MM.1S (cell line): ENCODE measurements at regions not wholly inside any gene's neighbourhood (a gene's known extent, or its start where the extent isn't known, plus 50 kb on each side); places are given as distances from the start of the nearest gene placed in this dataset.

Experiments used
- DNase-seq: peaks from one replicate; pipeline ENCODE4 v3.0.0-alpha.2; 2015
- H2AFZ ChIP-seq: fragments of 300-600 bp; sonication (generic); 2 replicates; pipeline ENCODE4 v1.6.0; 2016; ENCODE audit warnings: antibody characterized with exemption, low read length
- H3F3A ChIP-seq: fragments of 300-600 bp; sonication (generic); 2 replicates; pipeline ENCODE4 v1.6.1; 2016; ENCODE audit warnings: mild to moderate bottlenecking, antibody characterized with exemption, low read length, moderate library complexity, mixed read lengths; ENCODE audit not compliant: insufficient read depth
- H3K27ac ChIP-seq: fragments of 300-600 bp; sonication (generic); 2 replicates; pipeline ENCODE4 v1.5.1; 2016; ENCODE audit warnings: mild to moderate bottlenecking, low read length
- H3K27me3 ChIP-seq: fragments of 300-600 bp; sonication (generic); replicated peaks from 2 replicates; pipeline ENCODE4 v1.6.0; 2016; ENCODE audit warnings: low read length; ENCODE audit not compliant: insufficient read depth
- H3K36me3 ChIP-seq: fragments of 300-600 bp; sonication (generic); replicated peaks from 2 replicates; pipeline ENCODE4 v1.6.1; 2016; ENCODE audit warnings: mild to moderate bottlenecking, low read length, mixed read lengths; ENCODE audit not compliant: insufficient read depth
- H3K4me1 ChIP-seq: fragments of 300-600 bp; sonication (generic); 2 replicates; pipeline ENCODE4 v1.6.1; 2016; ENCODE audit warnings: low read length, mixed read lengths
- H3K4me2 ChIP-seq: fragments of 300-600 bp; sonication (generic); 2 replicates; pipeline ENCODE4 v1.6.0; 2016; ENCODE audit warnings: low read depth, low read length
- H3K4me3 ChIP-seq: fragments of 300-600 bp; sonication (generic); 2 replicates; pipeline ENCODE4 v1.5.1; 2016; ENCODE audit warnings: low read length, mixed read lengths
- H3K79me2 ChIP-seq: fragments of 300-600 bp; sonication (generic); 2 replicates; pipeline ENCODE4 v1.6.1; 2016; ENCODE audit warnings: mixed run types, low read length, mixed read lengths
- H3K9ac ChIP-seq: fragments of 300-600 bp; sonication (generic); 2 replicates; pipeline ENCODE4 v1.6.1; 2016; ENCODE audit warnings: low read length, mixed read lengths
- H3K9me2 ChIP-seq: fragments of 300-600 bp; sonication (generic); replicated peaks from 2 replicates; pipeline ENCODE4 v1.6.1; 2016; ENCODE audit warnings: mild to moderate bottlenecking, low read length, mixed read lengths; ENCODE audit not compliant: insufficient read depth
- H3K9me3 ChIP-seq: fragments of 300-600 bp; sonication (generic); replicated peaks from 2 replicates; pipeline ENCODE4 v1.6.1; 2016; ENCODE audit warnings: mild to moderate bottlenecking, low read length, mixed read lengths; ENCODE audit not compliant: insufficient read depth
- H4K20me1 ChIP-seq: fragments of 300-600 bp; sonication (generic); 2 replicates; pipeline ENCODE4 v1.6.1; 2016; ENCODE audit warnings: mild to moderate bottlenecking, low read length, moderate library complexity, mixed read lengths; ENCODE audit not compliant: insufficient read depth
- EZH2 ChIP-seq: fragments of 300-600 bp; sonication (generic); optimal IDR thresholded peaks from 2 replicates; pipeline ENCODE3; 2017; ENCODE audit warnings: low read depth, mild to moderate bottlenecking, antibody characterized with exemption, low read length, mixed read lengths
- EZH2phosphoT487 ChIP-seq: fragments of 300-600 bp; sonication (generic); IDR thresholded peaks from 2 replicates; pipeline ENCODE4 v1.6.1; 2018; ENCODE audit warnings: antibody characterized with exemption, low read length
- TF ChIP-seq, protein P1 (sequence below): fragments of 300-600 bp; sonication (generic); IDR thresholded peaks from 2 replicates; pipeline ENCODE4 v1.5.1; 2016; ENCODE audit warnings: antibody characterized with exemption, low read length, mixed read lengths

DNA sequence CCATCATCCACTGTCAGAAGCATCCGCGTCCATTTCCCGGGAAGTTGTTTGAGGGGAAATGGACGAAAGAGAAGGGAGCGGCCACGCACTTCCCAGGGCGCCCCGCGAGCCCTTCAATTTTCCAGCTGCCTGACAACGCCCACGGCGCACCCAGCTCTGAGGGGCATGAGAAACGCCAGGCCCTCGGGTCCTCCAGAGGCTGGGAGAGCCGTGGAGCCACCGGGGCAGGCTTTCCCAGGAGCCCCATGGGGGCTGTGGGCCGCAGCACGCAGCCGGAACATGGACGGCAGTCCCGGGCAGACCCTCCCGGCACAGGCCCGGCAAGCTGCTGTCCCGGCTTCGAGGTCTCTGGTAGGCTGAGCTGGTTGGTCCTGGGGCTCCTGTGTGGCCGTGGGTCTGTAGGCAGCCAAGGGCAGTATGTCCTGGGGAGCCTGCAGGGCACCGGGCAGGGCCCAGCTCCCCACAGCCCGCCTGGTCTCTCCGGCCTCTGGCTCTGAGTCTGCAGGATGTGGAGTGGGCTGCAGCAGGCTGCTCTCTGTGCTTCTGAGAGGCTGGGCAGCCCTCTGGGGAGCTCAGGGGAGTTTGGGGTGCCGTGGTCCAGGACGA lies 115.2 kb downstream of the FAM53A start:
- no peak for DNase-seq
- no peaks in the 10 kb centered on the region for H3K4me1 ChIP-seq
- no peak overlapping the region for H3K4me3 ChIP-seq
- no peaks in the 10 kb centered on the region for H3K79me2 ChIP-seq
- no peak overlapping the region for H2AFZ ChIP-seq
- no peak overlapping the region for H3K4me2 ChIP-seq
- no peaks in the 10 kb centered on the region for H3K9me2 ChIP-seq
- H3F3A ChIP-seq, result no peaks in the 10 kb centered on the region
- H4K20me1 ChIP-seq, result no peaks in the 10 kb centered on the region
- H3K9ac ChIP-seq, result no peak overlapping the region
- no peaks in the 10 kb centered on the region for H3K36me3 ChIP-seq
- TF ChIP-seq EZH2phosphoT487 (no peak), EZH2 (no peak)
- TF ChIP-seq, protein P1, sequence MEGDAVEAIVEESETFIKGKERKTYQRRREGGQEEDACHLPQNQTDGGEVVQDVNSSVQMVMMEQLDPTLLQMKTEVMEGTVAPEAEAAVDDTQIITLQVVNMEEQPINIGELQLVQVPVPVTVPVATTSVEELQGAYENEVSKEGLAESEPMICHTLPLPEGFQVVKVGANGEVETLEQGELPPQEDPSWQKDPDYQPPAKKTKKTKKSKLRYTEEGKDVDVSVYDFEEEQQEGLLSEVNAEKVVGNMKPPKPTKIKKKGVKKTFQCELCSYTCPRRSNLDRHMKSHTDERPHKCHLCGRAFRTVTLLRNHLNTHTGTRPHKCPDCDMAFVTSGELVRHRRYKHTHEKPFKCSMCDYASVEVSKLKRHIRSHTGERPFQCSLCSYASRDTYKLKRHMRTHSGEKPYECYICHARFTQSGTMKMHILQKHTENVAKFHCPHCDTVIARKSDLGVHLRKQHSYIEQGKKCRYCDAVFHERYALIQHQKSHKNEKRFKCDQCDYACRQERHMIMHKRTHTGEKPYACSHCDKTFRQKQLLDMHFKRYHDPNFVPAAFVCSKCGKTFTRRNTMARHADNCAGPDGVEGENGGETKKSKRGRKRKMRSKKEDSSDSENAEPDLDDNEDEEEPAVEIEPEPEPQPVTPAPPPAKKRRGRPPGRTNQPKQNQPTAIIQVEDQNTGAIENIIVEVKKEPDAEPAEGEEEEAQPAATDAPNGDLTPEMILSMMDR, result no peak
- no peak overlapping the region for H3K27ac ChIP-seq
- H3K27me3 ChIP-seq, result no peaks in the 10 kb centered on the region
- H3K9me3 ChIP-seq, result no peaks in the 10 kb centered on the region

GRCh38 chr4:1567808-1568581 lies 116.1 kb downstream of the FAM53A start:
- Histone ChIP-seq H3K36me3 (no peaks in the 10 kb centered on the region), H3K4me2 (no peak overlapping the region), H3K9ac (no peak overlapping the region), H3K27me3 (no peaks in the 10 kb centered on the region), H3F3A (no peaks in the 10 kb centered on the region), H3K4me1 (no peaks in the 10 kb centered on the region), H4K20me1 (no peaks in the 10 kb centered on the region), H2AFZ (no peak overlapping the region), H3K9me3 (no peaks in the 10 kb centered on the region), H3K79me2 (no peaks in the 10 kb centered on the region), H3K27ac (no peak overlapping the region), H3K4me3 (no peak overlapping the region), H3K9me2 (no peaks in the 10 kb centered on the region)
- TF ChIP-seq, protein P1, result no peak
- TF ChIP-seq EZH2 (no peak), EZH2phosphoT487 (no peak)
- no peak for DNase-seq

DNA sequence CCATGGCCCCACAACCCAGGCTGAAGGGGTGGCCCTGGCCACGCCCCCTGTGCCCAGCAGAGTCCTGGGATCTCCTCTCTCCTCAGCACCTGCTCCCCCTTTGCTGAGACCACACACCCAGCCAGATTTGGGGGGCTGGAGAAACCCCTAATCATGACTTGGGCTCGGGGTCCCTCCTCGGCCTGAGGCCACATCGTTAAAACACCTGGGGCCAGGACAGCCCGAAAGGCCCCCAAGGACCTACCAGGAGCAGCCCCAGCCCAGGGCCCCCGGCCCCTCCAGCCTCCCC lies 116.7 kb downstream of the FAM53A start:
- H3K27me3 ChIP-seq, result no peaks in the 10 kb centered on the region
- no peaks in the 10 kb centered on the region for H3K4me1 ChIP-seq
- no peaks in the 10 kb centered on the region for H3K9me2 ChIP-seq
- no peak for TF ChIP-seq EZH2
- TF ChIP-seq EZH2phosphoT487, result no peak
- TF ChIP-seq, protein P1, result no peak
- H3K79me2 ChIP-seq, result no peaks in the 10 kb centered on the region
- H3F3A ChIP-seq, result no peaks in the 10 kb centered on the region
- H2AFZ ChIP-seq, result no peak overlapping the region
- no peak for DNase-seq
- H3K4me3 ChIP-seq, result no peak overlapping the region
- no peaks in the 10 kb centered on the region for H4K20me1 ChIP-seq
- H3K9ac ChIP-seq, result no peak overlapping the region
- no peaks in the 10 kb centered on the region for H3K9me3 ChIP-seq
- no peaks in the 10 kb centered on the region for H3K36me3 ChIP-seq
- no peak overlapping the region for H3K27ac ChIP-seq
- no peak overlapping the region for H3K4me2 ChIP-seq
